ENCODE measurements at regions not wholly inside any gene's neighbourhood (a gene's known extent, or its start where the extent isn't known, plus 50 kb on each side); places are given as distances from the start of the nearest gene placed in this dataset.

DNA sequence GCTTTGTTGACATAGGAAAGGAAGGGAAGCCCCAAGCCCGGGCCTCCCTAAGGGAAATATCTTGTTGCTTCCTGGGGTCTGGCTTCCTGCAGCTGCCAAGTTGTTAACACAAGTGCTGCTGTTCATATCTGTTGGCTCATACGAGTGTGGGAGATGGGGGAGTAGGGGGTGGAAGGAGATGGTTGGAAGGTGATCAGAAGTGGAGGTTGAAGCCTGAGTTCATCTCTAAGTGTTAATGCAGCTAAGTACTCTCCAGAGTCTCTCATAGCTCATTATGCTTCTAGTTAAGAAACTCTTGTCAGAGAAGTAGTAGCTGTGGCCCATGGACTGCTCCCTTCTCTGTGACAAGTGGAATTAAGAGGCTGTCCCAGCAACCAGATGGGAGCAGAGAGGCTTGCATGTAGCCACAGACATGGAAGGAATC, 319.2 kb upstream of the SPAG17 start:
- Histone ChIP-seq H3K4me3 (replicated peaks in 1 of 3; ENCODE audit: insufficient read depth in 1 of 3, low read depth in 2 of 3, low read length in 3 of 3) (no peak overlapping the region), H2AFZ (ENCODE audit: low read length) (no peak overlapping the region), H4K20me1 (ENCODE audit: insufficient read depth, low read length) (no peaks in the 10 kb centered on the region), H3K27me3 (ENCODE audit: control insufficient read depth in 1 of 2, insufficient read depth in 2 of 2, low read length in 2 of 2) (no peaks in the 10 kb centered on the region), H3K36me3 (replicated peaks in 1 of 2; ENCODE audit: control insufficient read depth in 1 of 2, insufficient read depth in 2 of 2, low read length in 2 of 2) (no peaks in the 10 kb centered on the region), H3K27ac (ENCODE audit: extremely low read length, insufficient read depth, low read length) (no peak overlapping the region), H3K9ac (ENCODE audit: insufficient read depth, low read depth, low read length) (no peak overlapping the region), H3K79me2 (ENCODE audit: insufficient read depth, low read length) (no peaks in the 10 kb centered on the region), H3K4me1 (ENCODE audit: insufficient read depth, low read length) (no peaks in the 10 kb centered on the region), H3K4me2 (ENCODE audit: low read depth, low read length) (no peak overlapping the region), H3K9me3 (ENCODE audit: low read length) (no peaks in the 10 kb centered on the region)
- BruUV-seq (replicated peaks) = no TSS peak
- in situ Hi-C loops (cut with HindIII; ENCODE audit: extremely low pct_ligation_motif_present, low pct_unique_long_range_greater_than_20kb) (no loop called here), intact Hi-C loops (cut with micrococcal nuclease; ENCODE audit: unreplicated experiment) (no loop called here)
- 0% methylated on average over 2 of the region's 2 CpGs for WGBS (ENCODE audit: low lambda C conversion rate)
- no peak for FAIRE-seq
- no peak for DNase-seq (ENCODE audit: low spot score)
- no peak for ATAC-seq
- ChIA-PET POLR2A (no interaction called here), CTCF (ENCODE audit: low intra/inter-chr PET ratio, low total read pairs) (no interaction called here)
- no peak for TF ChIP-seq SP4 (CRISPR knock-in tag; IDR thresholded peaks at IDR 0.05)
- TF ChIP-seq SMC3 (IDR thresholded peaks at IDR 0.05; ENCODE audit: low read length) = no peak
- TF ChIP-seq PHF8 (CRISPR knock-in tag; IDR thresholded peaks at IDR 0.05) = no peak
- TF ChIP-seq, protein P1, sequence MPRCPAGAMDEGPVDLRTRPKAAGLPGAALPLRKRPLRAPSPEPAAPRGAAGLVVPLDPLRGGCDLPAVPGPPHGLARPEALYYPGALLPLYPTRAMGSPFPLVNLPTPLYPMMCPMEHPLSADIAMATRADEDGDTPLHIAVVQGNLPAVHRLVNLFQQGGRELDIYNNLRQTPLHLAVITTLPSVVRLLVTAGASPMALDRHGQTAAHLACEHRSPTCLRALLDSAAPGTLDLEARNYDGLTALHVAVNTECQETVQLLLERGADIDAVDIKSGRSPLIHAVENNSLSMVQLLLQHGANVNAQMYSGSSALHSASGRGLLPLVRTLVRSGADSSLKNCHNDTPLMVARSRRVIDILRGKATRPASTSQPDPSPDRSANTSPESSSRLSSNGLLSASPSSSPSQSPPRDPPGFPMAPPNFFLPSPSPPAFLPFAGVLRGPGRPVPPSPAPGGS (CRISPR knock-in tag; IDR thresholded peaks at IDR 0.05) = no peak
- TF ChIP-seq, protein P2, sequence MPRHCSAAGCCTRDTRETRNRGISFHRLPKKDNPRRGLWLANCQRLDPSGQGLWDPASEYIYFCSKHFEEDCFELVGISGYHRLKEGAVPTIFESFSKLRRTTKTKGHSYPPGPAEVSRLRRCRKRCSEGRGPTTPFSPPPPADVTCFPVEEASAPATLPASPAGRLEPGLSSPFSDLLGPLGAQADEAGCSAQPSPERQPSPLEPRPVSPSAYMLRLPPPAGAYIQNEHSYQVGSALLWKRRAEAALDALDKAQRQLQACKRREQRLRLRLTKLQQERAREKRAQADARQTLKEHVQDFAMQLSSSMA (CRISPR knock-in tag; IDR thresholded peaks at IDR 0.05) = no peak
- TF ChIP-seq, protein P3, sequence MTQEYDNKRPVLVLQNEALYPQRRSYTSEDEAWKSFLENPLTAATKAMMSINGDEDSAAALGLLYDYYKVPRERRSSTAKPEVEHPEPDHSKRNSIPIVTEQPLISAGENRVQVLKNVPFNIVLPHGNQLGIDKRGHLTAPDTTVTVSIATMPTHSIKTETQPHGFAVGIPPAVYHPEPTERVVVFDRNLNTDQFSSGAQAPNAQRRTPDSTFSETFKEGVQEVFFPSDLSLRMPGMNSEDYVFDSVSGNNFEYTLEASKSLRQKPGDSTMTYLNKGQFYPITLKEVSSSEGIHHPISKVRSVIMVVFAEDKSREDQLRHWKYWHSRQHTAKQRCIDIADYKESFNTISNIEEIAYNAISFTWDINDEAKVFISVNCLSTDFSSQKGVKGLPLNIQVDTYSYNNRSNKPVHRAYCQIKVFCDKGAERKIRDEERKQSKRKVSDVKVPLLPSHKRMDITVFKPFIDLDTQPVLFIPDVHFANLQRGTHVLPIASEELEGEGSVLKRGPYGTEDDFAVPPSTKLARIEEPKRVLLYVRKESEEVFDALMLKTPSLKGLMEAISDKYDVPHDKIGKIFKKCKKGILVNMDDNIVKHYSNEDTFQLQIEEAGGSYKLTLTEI (CRISPR knock-in tag; conservative IDR thresholded peaks at IDR 0.05) = no peak
- TF ChIP-seq, protein P4, sequence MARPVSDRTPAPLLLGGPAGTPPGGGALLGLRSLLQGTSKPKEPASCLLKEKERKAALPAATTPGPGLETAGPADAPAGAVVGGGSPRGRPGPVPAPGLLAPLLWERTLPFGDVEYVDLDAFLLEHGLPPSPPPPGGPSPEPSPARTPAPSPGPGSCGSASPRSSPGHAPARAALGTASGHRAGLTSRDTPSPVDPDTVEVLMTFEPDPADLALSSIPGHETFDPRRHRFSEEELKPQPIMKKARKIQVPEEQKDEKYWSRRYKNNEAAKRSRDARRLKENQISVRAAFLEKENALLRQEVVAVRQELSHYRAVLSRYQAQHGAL (CRISPR knock-in tag; IDR thresholded peaks at IDR 0.05; ENCODE audit: not compliant biosample characterization) = no peak
- TF ChIP-seq TEAD2 (CRISPR knock-in tag; IDR thresholded peaks at IDR 0.05) = no peak
